H1 (cell line): ENCODE measurements at regions not wholly inside any gene's neighbourhood (a gene's known extent, or its start where the extent isn't known, plus 50 kb on each side); places are given as distances from the start of the nearest gene placed in this dataset.

Source experiments
- TAF1 ChIP-seq: IDR thresholded peaks from 2 replicates; pipeline ENCODE4 v1.6.1; 2011; ENCODE audit warnings: mild to moderate bottlenecking, low read depth, low read length
- TCF12 ChIP-seq: IDR thresholded peaks from 2 replicates; pipeline ENCODE4 v1.6.1; 2011; ENCODE audit warnings: low read depth, mild to moderate bottlenecking, low read length
- TEAD4 ChIP-seq: IDR thresholded peaks from 2 replicates; pipeline ENCODE4 v1.6.1; 2012; ENCODE audit warnings: low read depth, low read length, inconsistent platforms, mixed read lengths

DNA sequence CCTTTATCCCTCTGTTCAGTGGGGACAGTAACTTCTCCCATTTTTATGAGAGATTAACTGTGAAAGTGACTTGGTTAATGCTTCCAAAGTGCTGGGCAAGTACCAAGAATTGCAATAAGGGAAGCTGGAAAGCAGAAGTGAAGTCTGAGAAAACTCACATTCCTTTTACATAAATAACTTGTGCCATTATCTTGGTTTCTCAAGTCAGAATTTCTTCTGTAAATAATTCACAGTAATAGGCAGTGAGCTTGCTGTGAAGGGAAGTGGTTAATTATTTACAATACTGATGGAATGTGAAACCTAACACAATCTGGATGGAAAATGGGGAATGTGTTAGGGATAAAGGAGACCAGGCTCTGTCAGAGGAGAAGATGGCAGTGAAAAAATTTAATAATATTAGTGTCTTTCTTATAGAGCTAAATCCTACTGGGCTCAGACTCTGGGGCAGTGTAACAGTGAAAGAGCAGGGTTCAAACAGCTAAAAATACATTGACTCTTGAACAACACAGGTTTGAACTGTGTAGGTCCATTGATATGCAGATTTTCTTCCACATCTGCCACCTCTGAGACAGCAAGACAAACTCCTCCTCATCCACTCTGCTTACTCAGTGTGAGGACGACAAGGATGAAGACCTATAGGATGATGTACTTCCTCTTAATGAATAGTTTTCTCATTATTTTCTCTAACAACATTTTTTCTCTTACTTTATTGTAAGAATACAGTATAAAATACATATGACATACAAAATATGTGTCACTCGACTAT, 251.5 kb upstream of the ISX start (continued):
- no peak for TF ChIP-seq TCF12
- no peak for TF ChIP-seq TAF1
- TF ChIP-seq TEAD4 = no peak
